Naive thymus-derived CD8-positive, alpha-beta T cell (primary cell): ENCODE measurements at regions not wholly inside any gene's neighbourhood (a gene's known extent, or its start where the extent isn't known, plus 50 kb on each side); places are given as distances from the start of the nearest gene placed in this dataset.

Experiments used
- ATAC-seq, 2 donors: fragments of 150-1000 bp; cut with Tn5 transposase in 1 of 2; sonication (Bioruptor Pico), chemical (Tn5 transposase) in 1 of 2; 1 replicate in 1 of 2; 2 replicates in 1 of 2; pipeline ENCODE4 v1.10.0; 2021; ENCODE audit warnings: mild to moderate bottlenecking in 2 of 2, moderate library complexity in 2 of 2
- POLR2A ChIA-PET: fragments of 350-600 bp; sonication (Branson Sonifier 250); formaldehyde crosslinking; loops from one replicate; lab custom pipeline; 2021; ENCODE audit warnings: antibody characterized with exemption; lab: Charles Lee
- DNase-seq, 10 donors: peaks; one replicate each; pipeline versions ENCODE4 v3.0.0 to v3.0.0-alpha.2; 2020 to 2022
- H3K27ac Mint-ChIP-seq, 10 donors: one replicate each; pipeline ENCODE4 v1.8.0; 2020 to 2022; ENCODE audit warnings: mild to moderate bottlenecking in 10 of 10, mixed read lengths in 10 of 10, moderate library complexity in 4 of 10, inconsistent platforms in 1 of 10
- H3K27me3 Mint-ChIP-seq, 5 donors: one replicate each; pipeline ENCODE4 v1.8.0; 2021 to 2022; ENCODE audit warnings: mixed read lengths in 5 of 5
- H3K36me3 Mint-ChIP-seq, 3 donors: one replicate each; pipeline ENCODE4 v1.8.0; 2020 to 2022; ENCODE audit warnings: mixed read lengths in 3 of 3, mild to moderate bottlenecking in 2 of 3, inconsistent platforms in 1 of 3
- H3K4me1 Mint-ChIP-seq, 4 donors: one replicate each; pipeline ENCODE4 v1.8.0; 2021 to 2022; ENCODE audit warnings: mixed read lengths in 4 of 4
- H3K4me3 Mint-ChIP-seq, 10 donors: one replicate each; pipeline ENCODE4 v1.8.0; 2020 to 2022; ENCODE audit warnings: mild to moderate bottlenecking in 10 of 10, mixed read lengths in 10 of 10, moderate library complexity in 6 of 10, inconsistent platforms in 1 of 10
- H3K9me3 Mint-ChIP-seq, 9 donors: one replicate each; pipeline ENCODE4 v1.8.0; 2020 to 2022; ENCODE audit warnings: mixed read lengths in 9 of 9, mild to moderate bottlenecking in 3 of 9, inconsistent platforms in 1 of 9, moderate library complexity in 1 of 9

DNA sequence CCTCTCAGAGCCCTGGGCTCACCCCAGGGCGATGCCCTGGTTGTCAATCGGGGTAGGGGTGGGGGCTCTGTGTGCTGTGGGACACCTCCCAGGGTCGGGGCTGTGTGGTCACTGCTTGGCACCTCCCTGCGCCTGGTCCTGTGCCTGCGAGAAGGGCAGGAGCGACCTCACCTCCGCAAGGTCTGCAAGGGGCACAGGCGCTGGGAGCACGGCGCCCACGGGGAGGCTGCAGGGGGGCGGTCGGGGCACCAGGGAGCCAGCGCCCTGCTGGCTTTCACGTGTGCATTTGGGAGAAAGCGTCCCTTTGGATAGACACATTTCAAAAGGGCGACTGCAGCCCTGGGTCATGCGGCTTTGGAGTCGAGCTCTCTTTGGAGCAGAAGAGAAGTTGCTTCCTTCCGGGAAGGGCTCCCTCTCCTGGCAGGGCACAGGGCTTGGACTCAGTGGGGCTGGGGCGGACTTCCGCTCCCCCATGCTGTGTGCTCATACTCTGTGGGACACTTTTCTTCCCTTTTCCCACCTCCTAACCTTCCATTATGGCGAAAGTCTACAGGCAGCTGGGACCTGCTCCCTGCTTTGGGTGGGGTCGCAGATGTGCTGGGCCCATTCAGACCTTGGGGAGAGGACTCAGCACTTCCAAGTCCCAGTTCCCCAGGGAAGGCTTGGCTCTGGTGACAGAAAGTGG is 52.9 kb upstream of the SLC28A3 start:
- POLR2A ChIA-PET = no interaction called here
- no peak for DNase-seq
- no peaks in the 10 kb centered on the region for H3K36me3 Mint-ChIP-seq
- peaks cover 0 to 8% (median 6%) of the 10 kb centered on the region in 5 donors for H3K27me3 Mint-ChIP-seq
- ATAC-seq = no peak
- H3K4me1 Mint-ChIP-seq = peaks cover 0 to 2% (median 0%) of the 10 kb centered on the region in 4 donors
- no peaks in the 10 kb centered on the region for H3K9me3 Mint-ChIP-seq
- H3K4me3 Mint-ChIP-seq = no peak overlapping the region
- no peak overlapping the region for H3K27ac Mint-ChIP-seq

DNA sequence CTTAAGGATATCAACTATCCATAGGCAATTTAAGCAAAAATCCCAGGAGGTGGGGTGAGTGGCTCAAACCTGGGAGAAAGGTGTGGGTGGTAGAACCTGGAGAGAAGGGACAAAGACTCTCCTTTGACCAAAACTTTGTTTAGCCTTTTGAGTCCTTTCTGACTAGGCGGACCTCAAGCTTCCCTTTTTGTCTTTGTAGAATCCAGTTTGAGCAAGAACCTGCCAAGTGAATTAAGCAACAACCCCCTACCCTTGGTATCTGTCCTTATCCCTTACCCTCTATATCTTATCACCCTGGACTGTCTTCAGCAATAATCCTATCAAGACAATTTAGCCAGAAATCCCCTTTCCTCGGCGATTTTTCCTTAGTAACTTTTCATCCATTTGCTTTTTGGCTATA is 53.5 kb upstream of the SLC28A3 start:
- ATAC-seq (no peak), DNase-seq (no peak)
- Mint-ChIP-seq H3K36me3 (no peaks in the 10 kb centered on the region), H3K27ac (no peak overlapping the region), H3K4me1 (peaks cover 0 to 2% (median 0%) of the 10 kb centered on the region in 4 donors), H3K27me3 (peaks cover 0 to 8% (median 6%) of the 10 kb centered on the region in 5 donors), H3K4me3 (no peak overlapping the region), H3K9me3 (no peaks in the 10 kb centered on the region)
- POLR2A ChIA-PET = no interaction called here

DNA sequence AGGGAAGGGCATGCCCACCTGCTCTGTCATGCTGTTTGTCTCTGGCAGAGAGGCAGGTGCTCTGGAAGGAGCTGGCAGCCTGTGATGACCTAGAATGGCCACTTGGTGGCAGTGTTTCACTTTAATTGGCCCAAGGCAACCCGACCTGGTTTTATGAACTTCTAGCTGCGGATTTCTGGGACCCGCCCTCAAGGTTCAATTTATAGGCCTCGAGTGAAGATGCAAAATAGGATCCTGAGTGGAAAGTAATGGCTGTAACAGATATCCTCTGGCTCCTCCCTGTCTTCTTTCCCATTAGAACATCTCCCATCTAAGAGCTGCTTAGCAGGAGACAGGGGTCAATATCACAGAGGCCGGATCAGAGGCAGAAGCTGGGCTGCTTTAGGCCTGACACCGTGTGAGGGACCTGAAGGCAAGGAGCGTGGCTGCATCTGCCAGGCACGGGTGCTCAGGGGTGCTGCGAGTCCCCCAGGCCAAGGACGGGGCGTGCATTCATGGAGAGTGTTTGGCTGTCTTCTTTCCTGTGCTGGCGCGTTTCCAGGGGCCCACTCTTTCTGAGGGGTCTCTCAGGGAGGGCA is 56.7 kb upstream of the SLC28A3 start:
- no peaks in the 10 kb centered on the region for H3K9me3 Mint-ChIP-seq
- no peak overlapping the region for H3K27ac Mint-ChIP-seq
- H3K36me3 Mint-ChIP-seq = no peaks in the 10 kb centered on the region

DNA sequence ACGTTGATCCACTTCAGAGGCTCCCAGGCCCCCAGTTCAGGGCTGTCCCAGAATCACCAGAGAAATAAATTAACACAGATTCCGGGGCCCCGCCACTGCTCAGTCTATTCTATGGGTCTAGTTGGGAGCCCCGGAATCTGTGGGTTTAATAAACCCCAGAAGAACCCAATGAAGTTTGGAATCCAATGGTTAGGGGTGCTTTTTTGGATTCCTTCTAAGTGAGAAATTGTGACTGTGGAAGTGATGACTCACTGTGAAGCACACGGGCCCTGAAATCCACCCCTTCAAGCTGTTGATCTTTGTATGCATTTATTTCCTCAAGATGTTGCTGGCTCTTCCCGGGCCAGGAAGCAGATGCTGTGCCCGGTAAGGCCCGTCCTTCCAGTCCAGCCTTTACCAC is 57.3 kb upstream of the SLC28A3 start:
- ATAC-seq (no peak), DNase-seq (no peak)
- Mint-ChIP-seq H3K4me1 (peaks cover 0 to 2% (median 0%) of the 10 kb centered on the region in 4 donors), H3K9me3 (no peaks in the 10 kb centered on the region), H3K27me3 (peaks cover 0 to 4% (median 4%) of the 10 kb centered on the region in 5 donors), H3K4me3 (no peak overlapping the region), H3K27ac (no peak overlapping the region), H3K36me3 (no peaks in the 10 kb centered on the region)
- POLR2A ChIA-PET = no interaction called here

More for the DNA sequence above, 56.7 kb upstream of the SLC28A3 start:
- peak; percentile 68 to 69 for ATAC-seq
- Mint-ChIP-seq H3K4me1 (peaks cover 0 to 2% (median 0%) of the 10 kb centered on the region in 4 donors), H3K27me3 (peaks cover 0 to 8% (median 6%) of the 10 kb centered on the region in 5 donors), H3K4me3 (no peak overlapping the region)
- POLR2A ChIA-PET = no interaction called here
- DNase-seq = peak; percentile 30 to 73 (median 55)

DNA sequence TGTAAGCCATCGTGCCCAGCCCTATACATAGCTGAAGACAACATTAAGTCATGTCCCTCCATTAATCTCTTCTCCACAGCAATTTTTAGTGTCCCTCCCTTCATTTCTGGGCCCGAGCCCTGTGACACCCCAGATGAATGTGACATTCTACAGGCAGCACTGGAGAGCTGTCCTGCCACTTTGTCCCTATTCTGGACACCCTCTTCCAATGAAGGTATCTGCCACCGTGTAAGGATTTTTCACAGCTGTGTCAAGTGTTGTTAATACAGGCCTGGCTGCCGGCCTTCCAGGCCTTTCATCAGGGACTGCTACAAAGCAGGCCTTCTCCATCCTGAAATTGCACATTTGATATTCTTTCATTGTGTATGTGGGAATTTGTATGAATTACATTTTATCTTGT is 62.0 kb upstream of the SLC28A3 start:
- Mint-ChIP-seq H3K4me3 (no peak overlapping the region), H3K4me1 (no peaks in the 10 kb centered on the region), H3K27ac (no peak overlapping the region), H3K36me3 (no peaks in the 10 kb centered on the region), H3K9me3 (no peaks in the 10 kb centered on the region), H3K27me3 (no peaks in the 10 kb centered on the region)
- DNase-seq (no peak), ATAC-seq (no peak)
- POLR2A ChIA-PET = no interaction called here

DNA sequence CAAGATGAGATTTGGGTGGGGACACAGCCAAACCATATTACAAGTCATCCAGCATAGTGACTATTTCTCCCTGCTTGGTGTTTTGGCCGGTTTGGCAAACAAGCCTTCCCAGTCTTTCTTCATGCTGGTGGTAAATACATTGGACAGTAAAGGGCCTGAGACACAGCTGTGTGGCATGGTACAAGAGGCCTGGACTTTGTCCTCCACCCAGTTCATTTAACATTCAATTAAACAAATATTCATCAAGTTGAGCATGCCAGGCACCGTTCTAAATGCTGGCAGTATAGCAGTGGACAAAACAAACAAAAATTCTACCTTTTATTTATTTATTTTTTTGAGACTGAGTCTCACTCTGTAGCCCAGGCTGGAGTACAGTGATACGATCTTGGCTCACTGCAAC is 62.7 kb upstream of the SLC28A3 start:
- Mint-ChIP-seq H3K4me3 (peak overlapping the region in 1 of 10 donors; percentile 3), H3K9me3 (no peaks in the 10 kb centered on the region), H3K27me3 (no peaks in the 10 kb centered on the region), H3K36me3 (no peaks in the 10 kb centered on the region), H3K4me1 (no peaks in the 10 kb centered on the region), H3K27ac (no peak overlapping the region)
- no peak for DNase-seq
- POLR2A ChIA-PET = no interaction called here
- ATAC-seq = no peak

DNA sequence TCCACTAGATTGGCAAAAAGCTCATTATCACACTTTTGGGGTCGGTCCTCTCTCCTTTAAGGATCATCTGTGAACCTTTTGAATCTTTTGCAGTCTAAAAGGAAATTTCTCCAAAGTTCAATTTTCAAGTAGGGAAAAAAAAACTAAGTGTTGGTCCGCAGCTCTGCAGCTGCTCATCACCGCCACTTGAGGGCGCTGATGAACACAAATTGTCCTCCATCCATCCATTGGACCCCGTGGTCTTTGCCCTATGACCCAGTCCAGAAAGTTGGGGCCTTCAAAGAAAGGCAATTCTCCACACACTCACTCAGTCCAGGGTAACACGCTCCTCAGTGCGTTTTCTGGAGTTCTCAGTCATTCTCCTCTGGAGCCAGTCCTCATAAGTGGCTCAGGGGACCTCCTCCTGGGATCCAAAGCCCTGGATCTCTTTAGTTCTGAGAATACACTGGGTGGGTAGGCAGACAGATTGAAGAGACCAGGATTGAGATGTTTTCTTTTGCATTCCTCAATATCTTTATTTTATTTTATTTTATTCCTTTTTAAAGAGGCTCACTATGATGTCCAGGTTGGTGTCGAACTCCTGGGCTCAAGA is 63.6 kb upstream of the SLC28A3 start:
- Mint-ChIP-seq H3K4me1 (no peaks in the 10 kb centered on the region), H3K9me3 (no peaks in the 10 kb centered on the region), H3K27ac (no peak overlapping the region), H3K36me3 (no peaks in the 10 kb centered on the region), H3K27me3 (no peaks in the 10 kb centered on the region), H3K4me3 (no peak overlapping the region)
- DNase-seq (no peak), ATAC-seq (no peak)
- POLR2A ChIA-PET = no interaction called here

DNA sequence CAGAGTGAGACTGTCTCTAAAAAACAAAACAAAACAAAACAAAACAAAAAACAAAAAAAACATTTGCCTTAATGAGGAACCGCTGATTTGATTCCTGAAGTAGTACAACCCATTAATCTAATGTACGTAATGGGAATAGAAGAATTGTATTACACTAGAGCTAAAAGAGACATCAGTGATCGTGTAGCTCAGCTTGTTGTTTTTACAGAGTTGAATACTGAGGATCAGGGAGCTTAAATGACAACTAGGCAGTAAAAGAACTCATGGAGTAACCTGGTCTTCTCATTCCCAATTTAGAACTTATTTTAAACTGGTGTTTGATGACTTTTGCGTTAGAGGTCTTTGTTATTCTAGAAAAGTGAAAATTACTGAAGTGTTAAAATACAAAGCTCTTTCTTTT is 65.1 kb upstream of the SLC28A3 start:
- POLR2A ChIA-PET = interaction anchor here (0.7 kb wide), 1 partner anchor 25 kb away, joined by 3 read pairs; no protein-coding TSS in a partner anchor
- Mint-ChIP-seq H3K9me3 (no peaks in the 10 kb centered on the region), H3K27me3 (no peaks in the 10 kb centered on the region), H3K4me1 (no peaks in the 10 kb centered on the region), H3K4me3 (no peak overlapping the region), H3K36me3 (no peaks in the 10 kb centered on the region), H3K27ac (no peak overlapping the region)
- DNase-seq (no peak), ATAC-seq (no peak)

DNA sequence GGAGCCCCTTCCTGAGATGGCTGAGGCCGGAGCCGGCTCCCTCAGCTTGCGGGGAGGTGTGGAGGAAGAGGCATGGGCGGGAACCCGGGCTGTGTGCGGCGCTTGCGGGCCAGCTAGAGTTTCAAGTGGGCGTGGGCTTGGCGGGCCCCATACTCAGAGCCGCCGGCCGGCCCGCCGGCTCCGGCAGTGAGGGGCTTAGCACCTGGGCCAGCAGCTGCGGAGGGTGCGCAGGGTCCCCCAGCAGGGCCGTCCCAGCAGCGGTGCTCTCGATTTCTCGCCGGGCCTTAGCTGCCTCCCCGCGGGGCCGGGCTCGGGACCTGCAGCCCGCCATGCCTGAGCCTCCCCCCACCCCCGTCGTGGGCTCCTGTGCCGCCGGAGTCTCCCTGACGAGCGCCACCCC is 67.9 kb upstream of the SLC28A3 start:
- Mint-ChIP-seq H3K27ac (no peak overlapping the region), H3K27me3 (no peaks in the 10 kb centered on the region), H3K36me3 (no peaks in the 10 kb centered on the region), H3K4me3 (no peak overlapping the region), H3K9me3 (no peaks in the 10 kb centered on the region), H3K4me1 (no peaks in the 10 kb centered on the region)
- POLR2A ChIA-PET = no interaction called here
- no peak for ATAC-seq
- no peak for DNase-seq

DNA sequence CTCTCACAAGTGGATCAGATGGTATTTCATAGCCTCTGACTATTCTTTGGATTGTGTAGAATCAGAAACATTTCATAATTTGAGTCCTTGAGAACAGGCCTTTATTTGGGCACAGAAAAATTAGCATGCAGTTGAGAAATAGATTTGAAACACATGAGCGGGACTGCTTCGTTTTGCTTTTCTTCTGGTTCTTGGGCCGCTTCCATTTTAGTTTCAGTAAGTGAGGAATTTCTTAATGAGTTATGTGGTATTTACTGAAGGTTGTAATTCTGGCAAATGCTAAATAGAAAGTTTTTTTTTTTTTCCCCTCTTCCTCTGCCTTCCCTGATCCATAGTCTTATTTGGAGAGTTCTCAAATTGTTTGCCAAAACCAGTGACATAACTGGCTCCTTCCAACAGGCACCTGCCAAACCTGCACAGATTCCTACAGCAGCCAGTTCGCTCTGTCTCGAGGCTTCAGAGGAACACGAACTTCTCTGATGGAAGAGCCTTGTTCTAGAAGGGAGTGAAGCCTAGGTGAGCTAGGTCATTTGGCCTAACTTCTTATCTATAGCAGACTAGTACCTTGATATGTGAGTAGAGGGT is 71.2 kb upstream of the SLC28A3 start:
- DNase-seq = no peak
- Mint-ChIP-seq H3K9me3 (no peaks in the 10 kb centered on the region), H3K36me3 (no peaks in the 10 kb centered on the region), H3K27me3 (peaks cover 0 to 3% (median 0%) of the 10 kb centered on the region in 5 donors), H3K4me1 (no peaks in the 10 kb centered on the region), H3K4me3 (no peak overlapping the region), H3K27ac (no peak overlapping the region)
- POLR2A ChIA-PET = no interaction called here
- ATAC-seq = no peak

DNA sequence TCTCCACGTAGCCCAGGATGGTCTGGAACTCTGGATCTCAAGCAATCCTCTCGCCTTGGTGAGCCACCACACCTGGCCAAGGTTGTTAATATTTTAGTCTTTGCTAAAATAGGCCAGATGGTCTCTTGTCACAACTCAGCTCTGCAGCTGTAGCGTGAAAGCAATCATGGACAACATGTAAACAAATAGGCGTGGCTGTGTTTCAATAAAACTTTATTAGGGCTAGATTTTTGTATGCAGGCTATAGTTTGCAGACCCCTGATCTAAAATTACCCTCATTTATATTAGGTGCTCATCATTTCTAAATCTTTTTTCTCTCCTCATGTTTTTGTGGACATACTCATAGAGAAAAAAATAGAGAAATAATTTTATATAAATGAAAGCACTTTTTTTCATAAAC is 72.1 kb upstream of the SLC28A3 start:
- H3K4me3 Mint-ChIP-seq = no peak overlapping the region
- ATAC-seq (no peak), DNase-seq (no peak)
- H3K27me3 Mint-ChIP-seq = peaks cover 0 to 7% (median 0%) of the 10 kb centered on the region in 5 donors
- POLR2A ChIA-PET = no interaction called here
- H3K36me3 Mint-ChIP-seq = no peaks in the 10 kb centered on the region
- H3K9me3 Mint-ChIP-seq = no peaks in the 10 kb centered on the region
- H3K27ac Mint-ChIP-seq = no peak overlapping the region
- no peaks in the 10 kb centered on the region for H3K4me1 Mint-ChIP-seq

DNA sequence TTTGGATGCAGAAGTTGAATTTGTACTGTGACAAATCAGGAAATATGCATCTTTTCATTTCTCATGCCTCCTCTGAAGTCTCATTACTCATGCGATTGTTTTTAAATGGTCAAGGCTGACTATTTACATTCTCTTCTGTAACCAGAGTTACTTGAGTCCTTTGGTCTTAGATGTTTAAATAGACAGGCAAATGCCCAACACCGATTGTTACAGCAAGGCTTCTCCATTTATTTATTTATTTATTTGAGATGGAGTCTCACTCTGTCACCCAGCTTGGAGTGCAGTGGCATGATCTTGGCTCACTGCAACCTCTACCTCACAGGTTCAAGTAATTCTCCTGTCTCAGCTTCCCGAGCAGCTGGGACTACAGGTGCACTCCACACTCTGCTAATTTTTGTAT is 72.7 kb upstream of the SLC28A3 start:
- no peaks in the 10 kb centered on the region for H3K36me3 Mint-ChIP-seq
- H3K27ac Mint-ChIP-seq = no peak overlapping the region
- no peaks in the 10 kb centered on the region for H3K4me1 Mint-ChIP-seq
- ATAC-seq (no peak), DNase-seq (no peak)
- peaks cover 0 to 14% (median 2%) of the 10 kb centered on the region in 5 donors for H3K27me3 Mint-ChIP-seq
- no peaks in the 10 kb centered on the region for H3K9me3 Mint-ChIP-seq
- no peak overlapping the region for H3K4me3 Mint-ChIP-seq
- POLR2A ChIA-PET = no interaction called here

DNA sequence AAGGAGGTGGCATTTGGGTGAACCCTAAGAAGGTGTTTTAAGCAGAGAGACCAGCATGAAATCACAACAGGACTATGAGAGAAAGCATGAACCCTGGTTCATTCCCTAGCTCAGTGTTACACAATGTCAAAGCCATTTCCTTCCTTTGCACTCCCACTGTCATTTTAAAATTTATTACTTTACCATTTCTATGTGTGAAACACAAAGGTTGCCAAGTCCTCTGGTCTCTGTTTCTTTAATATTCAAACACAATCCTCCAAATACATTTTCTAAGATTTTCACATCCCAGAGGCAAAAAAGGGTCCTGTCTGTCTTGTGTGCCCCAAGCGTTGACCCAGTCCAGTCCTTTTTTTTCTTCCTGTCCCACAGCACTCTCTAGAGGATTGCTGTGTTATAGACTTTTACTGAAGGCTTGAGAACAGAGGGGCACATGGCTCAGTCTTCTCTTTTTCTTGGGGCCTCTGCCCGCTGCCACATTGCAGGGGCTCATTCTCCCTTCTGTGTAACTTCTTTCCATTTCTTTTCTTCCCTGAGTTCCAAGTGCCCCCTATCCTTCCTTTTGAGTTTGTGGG is 78.6 kb upstream of the SLC28A3 start:
- H3K36me3 Mint-ChIP-seq = peaks cover 0 to 7% (median 4%) of the 10 kb centered on the region in 3 donors
- H3K4me1 Mint-ChIP-seq = peaks cover 0 to 2% (median 0%) of the 10 kb centered on the region in 4 donors
- ATAC-seq = no peak
- H3K4me3 Mint-ChIP-seq = no peak overlapping the region
- DNase-seq = no peak
- POLR2A ChIA-PET = no interaction called here
- H3K27me3 Mint-ChIP-seq = peaks cover 0 to 42% (median 18%) of the 10 kb centered on the region in 5 donors
- H3K27ac Mint-ChIP-seq = no peak overlapping the region
- peaks cover 0 to 13% (median 6%) of the 10 kb centered on the region in 9 donors for H3K9me3 Mint-ChIP-seq
